ENCODE measurements at regions not wholly inside any gene's neighbourhood (a gene's known extent, or its start where the extent isn't known, plus 50 kb on each side); places are given as distances from the start of the nearest gene placed in this dataset.

- peak; percentile 27 for FAIRE-seq
- DNase-seq (ENCODE audit: low spot score): no peak
These were observed 328.3 kb downstream of the GPAT3 start for GRCh38 chr4:83864097-83864817.

- no peak for FAIRE-seq
- no peak for DNase-seq (ENCODE audit: low spot score)
These were observed 326.6 kb downstream of the GPAT3 start for GRCh38 chr4:83862471-83862870.

GRCh38 chr4:83860200-83860599 is 324.3 kb downstream of the GPAT3 start:
- no peak for DNase-seq (ENCODE audit: low spot score)
- no peak for FAIRE-seq

GRCh38 chr4:83858131-83858530 is 322.2 kb downstream of the GPAT3 start:
- DNase-seq (ENCODE audit: low spot score) (no peak), FAIRE-seq (no peak)

GRCh38 chr4:83855044-83855443 is 319.1 kb downstream of the GPAT3 start:
- peak; percentile 72 for DNase-seq (ENCODE audit: low spot score)
- no peak for FAIRE-seq

- FAIRE-seq: no peak
- no peak for DNase-seq (ENCODE audit: low spot score)
These were observed 316.2 kb downstream of the GPAT3 start for GRCh38 chr4:83852085-83852451.

GRCh38 chr4:83851261-83852084 is 315.6 kb downstream of the GPAT3 start:
- peak; percentile 37 for DNase-seq (ENCODE audit: low spot score)
- FAIRE-seq: no peak

GRCh38 chr4:83850435-83850834 is 314.5 kb downstream of the GPAT3 start:
- DNase-seq (ENCODE audit: low spot score): peak; percentile 40
- no peak for FAIRE-seq

GRCh38 chr4:83846193-83846830 is 310.4 kb downstream of the GPAT3 start:
- DNase-seq (ENCODE audit: low spot score) (no peak), FAIRE-seq (no peak)

- FAIRE-seq: no peak
- DNase-seq (ENCODE audit: low spot score): no peak
These were observed 303.7 kb downstream of the GPAT3 start for GRCh38 chr4:83839615-83840014.

GRCh38 chr4:83837614-83838308 is 301.9 kb downstream of the GPAT3 start:
- DNase-seq (ENCODE audit: low spot score) (no peak), FAIRE-seq (no peak)

- FAIRE-seq (no peak), DNase-seq (ENCODE audit: low spot score) (no peak)
These were observed 298.0 kb downstream of the GPAT3 start for GRCh38 chr4:83833920-83834319.

- FAIRE-seq (no peak), DNase-seq (ENCODE audit: low spot score) (no peak)
These were observed 296.4 kb downstream of the GPAT3 start for GRCh38 chr4:83832110-83832825.

- FAIRE-seq (no peak), DNase-seq (ENCODE audit: low spot score) (no peak)
These were observed 295.7 kb downstream of the GPAT3 start for GRCh38 chr4:83831588-83831987.

- FAIRE-seq: no peak
- no peak for DNase-seq (ENCODE audit: low spot score)
These were observed 294.4 kb downstream of the GPAT3 start for GRCh38 chr4:83830138-83830888.

- FAIRE-seq (no peak), DNase-seq (ENCODE audit: low spot score) (no peak)
These were observed 292.7 kb downstream of the GPAT3 start for GRCh38 chr4:83828601-83829000.

GRCh38 chr4:83821493-83821892 is 285.6 kb downstream of the GPAT3 start:
- DNase-seq (ENCODE audit: low spot score) (no peak), FAIRE-seq (no peak)

- no peak for FAIRE-seq
- DNase-seq (ENCODE audit: low spot score): no peak
These were observed 283.7 kb downstream of the GPAT3 start for GRCh38 chr4:83819582-83819981.

- DNase-seq (ENCODE audit: low spot score) (no peak), FAIRE-seq (no peak)
These were observed 274.5 kb downstream of the GPAT3 start for GRCh38 chr4:83810428-83810827.

- FAIRE-seq: no peak
These were observed 273.7 kb downstream of the GPAT3 start for GRCh38 chr4:83809581-83809980.

More at GRCh38 chr4:83809581-83809980, 273.7 kb downstream of the GPAT3 start:
- DNase-seq (ENCODE audit: low spot score): no peak

Measured in urothelium cell line (cell line).